ENCODE measurements at regions not wholly inside any gene's neighbourhood (a gene's known extent, or its start where the extent isn't known, plus 50 kb on each side); places are given as distances from the start of the nearest gene placed in this dataset.

- 22% methylated on average over 1 of the region's 1 CpG for WGBS (ENCODE audit: missing lambda C conversion rate)
- ChIA-PET CTCF (no interaction called here), POLR2A (no interaction called here)
- no peak for ATAC-seq
- Histone ChIP-seq H3K9me3 (no peaks in the 10 kb centered on the region), H3K4me3 (no peak overlapping the region), H3K4me1 (no peaks in the 10 kb centered on the region), H3K27ac (no peak overlapping the region), H3K4me2 (no peak overlapping the region)
- no peak for FAIRE-seq
- TF ChIP-seq NPAS2 (CRISPR knock-in tag; IDR thresholded peaks at IDR 0.05; ENCODE audit: borderline replicate concordance) (no peak), RNF2 (IDR thresholded peaks at IDR 0.05; ENCODE audit: borderline replicate concordance, low read depth) (no peak), CEBPB (IDR thresholded peaks at IDR 0.05) (no peak), ZNF302 (CRISPR knock-in tag; IDR thresholded peaks at IDR 0.05) (no peak), EP300 (IDR thresholded peaks at IDR 0.05) (no peak), HOXA7 (CRISPR knock-in tag; IDR thresholded peaks at IDR 0.05) (no peak), EHF (CRISPR knock-in tag; IDR thresholded peaks at IDR 0.05) (no peak), SMC3 (IDR thresholded peaks at IDR 0.05) (no peak), MAZ (IDR thresholded peaks at IDR 0.05; ENCODE audit: borderline replicate concordance, low read depth, low read length) (no peak), HOXB13 (CRISPR knock-in tag; IDR thresholded peaks at IDR 0.05; ENCODE audit: low read depth) (no peak), CHD2 (IDR thresholded peaks at IDR 0.05; ENCODE audit: low read length, partially characterized antibody) (no peak)
- DNase-seq (ENCODE audit: low read depth in 1 of 2, low spot score in 1 of 2), result no peak
Measured at GRCh38 chr3:103889675-103890074, 1454.9 kb downstream of the ZPLD1 start.

- TF ChIP-seq PHF8 (IDR thresholded peaks at IDR 0.05; ENCODE audit: borderline replicate concordance, low read depth) (no peak), SMC3 (IDR thresholded peaks at IDR 0.05) (no peak), PBX3 (IDR thresholded peaks at IDR 0.05) (no peak), HMGXB4 (CRISPR knock-in tag; IDR thresholded peaks at IDR 0.05; ENCODE audit: borderline replicate concordance) (no peak), ELK1 (IDR thresholded peaks at IDR 0.05; ENCODE audit: low read depth, low read length) (no peak), ZSCAN20 (CRISPR knock-in tag; IDR thresholded peaks at IDR 0.05) (no peak), HDAC2 (IDR thresholded peaks at IDR 0.05) (no peak), HES2 (IDR thresholded peaks at IDR 0.05) (no peak), BHLHE40 (IDR thresholded peaks at IDR 0.05; ENCODE audit: low read depth, low read length) (no peak), ZNF302 (CRISPR knock-in tag; IDR thresholded peaks at IDR 0.05) (no peak), USF2 (IDR thresholded peaks at IDR 0.05) (no peak)
- Histone ChIP-seq H3K9me3 (no peaks in the 10 kb centered on the region), H3K4me2 (no peak overlapping the region), H3K4me1 (no peaks in the 10 kb centered on the region), H3K27ac (no peak overlapping the region), H3K4me3 (no peak overlapping the region)
- FAIRE-seq (no peak), DNase-seq (ENCODE audit: low read depth in 1 of 2, low spot score in 1 of 2) (no peak), ATAC-seq (no peak)
- POLR2A ChIA-PET, result no interaction called here
- CTCF ChIA-PET, result no interaction called here
- WGBS (ENCODE audit: missing lambda C conversion rate), result 51% methylated on average over 5 of the region's 5 CpGs
Measured at GRCh38 chr3:103894162-103894822, 1459.5 kb downstream of the ZPLD1 start.

All from A549 (cell line).